Spleen (tissue), 7 donors: ENCODE measurements at regions not wholly inside any gene's neighbourhood (a gene's known extent, or its start where the extent isn't known, plus 50 kb on each side); places are given as distances from the start of the nearest gene placed in this dataset.

Experiments used
- POLR2A ChIP-seq, 3 donors: fragments of 450-650 bp; IDR thresholded peaks; one replicate each; pipeline ENCODE4 v1.5.1; 2017; ENCODE audit warnings: antibody characterized with exemption in 3 of 3, mild to moderate bottlenecking in 1 of 3
- TF ChIP-seq, protein P1 (sequence below), 11 experiments: fragments of 200-600 bp in 7 of 11; fragments of 450-650 bp in 4 of 11; sonication (generic) in 4 of 11; IDR thresholded peaks in 8 of 11; conservative IDR thresholded peaks in 3 of 11; 1 replicate in 7 of 11; 2 replicates in 4 of 11; pipeline versions ENCODE4 v1.4.0 to v1.8.0; 2016 to 2021; ENCODE audit warnings: antibody characterized with exemption in 11 of 11, inconsistent platforms in 4 of 11, mild to moderate bottlenecking in 1 of 11
- donor health status: DM: no; HTN: no; CAD: no; lungs with moderate emphysema.
- donor health status: DM: no; HTN: no; CAD: no.
- donor health status: DM: no; HTN: no; CAD: no.

DNA sequence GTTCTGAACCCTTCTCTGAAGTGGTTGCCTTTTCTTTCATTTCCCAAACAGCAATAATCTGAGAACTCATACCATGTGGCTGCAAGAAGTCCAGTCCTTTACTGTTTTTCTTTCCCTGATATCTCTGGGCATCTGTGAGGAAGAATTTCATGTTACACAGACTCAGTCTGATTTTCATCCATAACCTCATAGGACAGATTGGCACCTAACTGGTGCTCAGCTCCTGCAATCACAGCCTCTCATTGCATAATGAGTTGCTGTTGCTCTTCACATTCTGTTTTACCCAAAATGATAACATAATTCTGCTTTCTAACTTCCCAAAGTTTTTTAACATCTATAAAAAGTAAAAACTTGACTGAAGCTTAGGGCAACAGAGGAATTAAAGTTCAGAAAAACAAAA lies 472.2 kb upstream of the PBX1 start:
- TF ChIP-seq, protein P1, sequence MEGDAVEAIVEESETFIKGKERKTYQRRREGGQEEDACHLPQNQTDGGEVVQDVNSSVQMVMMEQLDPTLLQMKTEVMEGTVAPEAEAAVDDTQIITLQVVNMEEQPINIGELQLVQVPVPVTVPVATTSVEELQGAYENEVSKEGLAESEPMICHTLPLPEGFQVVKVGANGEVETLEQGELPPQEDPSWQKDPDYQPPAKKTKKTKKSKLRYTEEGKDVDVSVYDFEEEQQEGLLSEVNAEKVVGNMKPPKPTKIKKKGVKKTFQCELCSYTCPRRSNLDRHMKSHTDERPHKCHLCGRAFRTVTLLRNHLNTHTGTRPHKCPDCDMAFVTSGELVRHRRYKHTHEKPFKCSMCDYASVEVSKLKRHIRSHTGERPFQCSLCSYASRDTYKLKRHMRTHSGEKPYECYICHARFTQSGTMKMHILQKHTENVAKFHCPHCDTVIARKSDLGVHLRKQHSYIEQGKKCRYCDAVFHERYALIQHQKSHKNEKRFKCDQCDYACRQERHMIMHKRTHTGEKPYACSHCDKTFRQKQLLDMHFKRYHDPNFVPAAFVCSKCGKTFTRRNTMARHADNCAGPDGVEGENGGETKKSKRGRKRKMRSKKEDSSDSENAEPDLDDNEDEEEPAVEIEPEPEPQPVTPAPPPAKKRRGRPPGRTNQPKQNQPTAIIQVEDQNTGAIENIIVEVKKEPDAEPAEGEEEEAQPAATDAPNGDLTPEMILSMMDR (IDR thresholded peaks at IDR 0.05 in 8 of 11, conservative IDR thresholded peaks at IDR 0.05 in 3 of 11), result no peak
- TF ChIP-seq POLR2A (IDR thresholded peaks at IDR 0.05), result no peak
